ENCODE measurements at regions not wholly inside any gene's neighbourhood (a gene's known extent, or its start where the extent isn't known, plus 50 kb on each side); places are given as distances from the start of the nearest gene placed in this dataset.

- no peak for TF ChIP-seq ELK1 (IDR thresholded peaks at IDR 0.05; ENCODE audit: borderline replicate concordance, low read depth, low read length)
- TF ChIP-seq CTCF (conservative IDR thresholded peaks at IDR 0.05; ENCODE audit: low read depth, low read length) = no peak
- no peak for TF ChIP-seq CEBPB (IDR thresholded peaks at IDR 0.05; ENCODE audit: low read depth, low read length)
- TF ChIP-seq MAFK (IDR thresholded peaks at IDR 0.05; ENCODE audit: low read depth, low read length) = no peak
- no peak for TF ChIP-seq RFX5 (IDR thresholded peaks at IDR 0.05; ENCODE audit: low read depth, low read length)
- TF ChIP-seq CHD1 (IDR thresholded peaks at IDR 0.05; ENCODE audit: low read depth, low read length) = no peak
- TF ChIP-seq POLR2A (IDR thresholded peaks at IDR 0.05; ENCODE audit: low read depth, low read length) = no peak
Measured at GRCh38 chr14:43165651-43166050, 1341.4 kb downstream of the FSCB start.
